GM21390 (cell line): ENCODE measurements at regions not wholly inside any gene's neighbourhood (a gene's known extent, or its start where the extent isn't known, plus 50 kb on each side); places are given as distances from the start of the nearest gene placed in this dataset.
"Not testable (repeated sequence)": the region's sequence is repeated elsewhere in the genome, so short reads cannot be mapped to it uniquely, and the experiment has no call there.

Source experiments
- ATAC-seq: cut with Tn5 transposase; IDR thresholded peaks from one replicate; pipeline ENCODE4 v1.9.1; 2021; ENCODE audit not compliant: unreplicated experiment

DNA sequence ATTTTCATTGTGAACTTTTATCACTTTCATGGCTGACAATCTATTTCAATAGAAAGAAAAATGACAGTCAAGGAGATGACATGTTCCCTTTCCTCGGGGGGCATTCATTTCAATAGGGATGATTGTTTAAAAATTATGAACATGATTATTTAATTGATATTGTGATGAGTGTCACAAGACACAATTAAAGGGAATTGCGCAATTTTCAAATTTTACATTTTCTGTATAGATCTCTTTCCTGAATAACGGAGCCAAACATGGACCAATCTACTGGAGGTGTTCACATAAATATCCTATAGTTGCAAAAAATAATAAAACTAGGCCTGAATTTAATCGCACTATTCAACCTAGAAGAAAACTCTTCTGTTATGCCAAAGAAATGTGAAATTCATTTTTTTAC lies 1274.6 kb downstream of the SLITRK5 start:
- ATAC-seq = no peak

DNA sequence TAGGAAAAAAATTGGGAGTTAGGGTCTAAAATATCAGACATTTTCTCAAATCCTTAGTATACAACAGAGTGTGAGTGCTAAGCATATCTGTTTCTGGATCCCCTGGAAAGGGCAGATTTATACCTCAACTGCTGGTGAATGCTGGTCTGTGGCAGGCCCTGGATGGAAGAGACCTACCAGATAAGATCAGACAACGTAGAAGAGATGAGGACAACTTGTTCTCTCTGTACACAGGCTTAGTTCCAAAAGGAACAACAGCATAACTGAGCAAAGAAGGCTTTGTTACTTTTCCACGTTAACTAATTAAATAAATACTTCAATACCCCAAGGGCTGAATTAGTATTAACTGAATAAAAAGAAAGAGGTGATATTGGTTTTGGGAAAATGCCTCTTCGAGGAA lies 1277.3 kb downstream of the SLITRK5 start:
- ATAC-seq = no peak

DNA sequence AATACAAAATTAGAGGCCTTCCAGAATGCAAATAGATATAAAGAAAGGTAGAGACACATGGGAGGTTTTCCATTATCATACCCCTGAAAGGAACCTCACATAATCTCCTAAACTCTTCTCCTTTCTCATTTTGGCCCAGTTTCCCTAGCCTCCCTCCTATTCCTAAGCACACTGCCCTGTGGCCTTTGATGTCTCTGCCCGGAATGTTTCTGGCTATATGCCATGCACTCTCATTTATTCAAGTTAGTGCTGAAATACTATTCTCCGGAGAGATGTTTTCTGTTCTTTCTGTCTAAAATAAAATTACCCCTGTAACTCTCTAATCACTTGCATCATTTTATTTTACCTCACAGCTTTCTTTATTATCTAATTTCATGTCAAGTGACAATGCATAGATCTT lies 1287.7 kb downstream of the SLITRK5 start:
- no peak for ATAC-seq

- ATAC-seq = no peak
Observed at GRCh38 chr13:88976466-88976865, 1305.3 kb downstream of the SLITRK5 start.

DNA sequence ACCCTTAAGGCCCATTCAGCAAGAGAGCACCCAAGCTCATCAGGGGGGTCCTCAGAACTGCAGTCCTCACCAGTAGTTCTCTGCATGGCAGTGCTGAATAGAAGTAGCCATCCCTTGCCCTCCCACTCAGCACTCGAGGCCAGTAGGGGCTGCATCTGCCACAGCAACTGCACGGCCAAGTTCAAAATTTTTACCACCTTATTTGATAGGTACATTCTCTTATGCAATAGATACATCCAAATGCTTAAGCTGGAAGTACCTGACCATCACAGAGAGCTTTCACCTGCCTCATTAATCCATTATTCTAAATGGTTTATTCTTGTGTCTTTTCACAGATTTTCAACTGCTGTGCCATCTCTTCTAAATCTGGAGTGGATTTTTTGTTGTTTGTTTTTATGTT lies 1307.4 kb downstream of the SLITRK5 start:
- no peak for ATAC-seq

DNA sequence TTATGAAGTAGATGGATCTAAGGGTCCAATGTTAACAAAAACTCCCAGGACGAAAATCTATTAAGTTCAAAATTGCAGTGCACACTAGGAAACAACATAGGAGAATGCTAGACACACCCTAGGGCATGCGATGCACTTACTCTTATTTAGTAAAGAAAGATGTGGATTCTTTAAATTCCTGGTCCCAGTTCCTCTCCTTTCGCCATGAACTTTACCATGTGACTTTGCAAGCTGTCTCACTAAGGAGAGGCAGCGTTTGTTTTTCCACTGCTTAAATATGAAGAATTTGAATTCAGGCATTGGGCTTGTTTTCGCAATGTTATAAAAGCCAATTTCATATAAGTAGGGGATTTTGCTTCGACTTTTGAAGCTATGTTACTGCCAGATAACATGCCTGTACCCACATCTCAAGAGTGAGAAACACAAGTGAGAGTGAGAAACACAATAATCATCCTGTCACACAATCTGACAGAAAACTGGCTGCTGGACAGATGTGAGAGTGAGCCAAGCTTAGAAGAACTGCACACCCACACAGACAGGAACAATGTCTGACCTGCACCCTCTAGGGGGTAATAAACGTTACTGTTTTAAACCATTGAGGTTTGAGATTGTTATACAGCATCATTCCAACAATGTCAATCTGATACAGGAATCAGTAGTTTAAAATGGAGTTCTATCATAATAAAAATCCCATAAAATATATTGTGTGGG lies 1308.4 kb downstream of the SLITRK5 start:
- no peak for ATAC-seq

GRCh38 chr13:89003656-89004055 lies 1332.5 kb downstream of the SLITRK5 start:
- ATAC-seq = no peak

GRCh38 chr13:89011615-89012014 lies 1340.4 kb downstream of the SLITRK5 start:
- ATAC-seq = no peak

- no peak for ATAC-seq
Observed at GRCh38 chr13:89027694-89028306, 1356.6 kb downstream of the SLITRK5 start.

- no peak for ATAC-seq
Observed at GRCh38 chr13:89029062-89029461, 1357.9 kb downstream of the SLITRK5 start.

DNA sequence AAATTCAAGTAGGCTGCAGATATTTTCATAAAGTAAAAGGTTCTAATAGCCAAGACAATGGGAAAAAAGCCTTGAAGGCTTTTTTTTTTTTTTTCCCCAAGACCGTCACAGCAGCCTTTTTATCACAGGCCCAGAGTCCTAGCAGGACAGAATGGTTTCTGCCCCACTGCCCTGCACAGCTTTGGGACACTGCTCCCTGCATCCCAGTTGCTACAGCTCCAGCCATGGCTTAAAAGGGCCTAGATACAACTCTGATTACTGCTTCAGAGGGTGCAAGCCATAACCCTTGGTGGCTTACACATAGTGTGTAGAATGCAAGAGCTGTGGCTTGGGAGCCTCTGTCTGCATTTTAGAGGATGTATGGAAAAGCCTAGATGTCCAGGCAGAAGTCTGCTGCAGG lies 1362.8 kb downstream of the SLITRK5 start:
- no peak for ATAC-seq

DNA sequence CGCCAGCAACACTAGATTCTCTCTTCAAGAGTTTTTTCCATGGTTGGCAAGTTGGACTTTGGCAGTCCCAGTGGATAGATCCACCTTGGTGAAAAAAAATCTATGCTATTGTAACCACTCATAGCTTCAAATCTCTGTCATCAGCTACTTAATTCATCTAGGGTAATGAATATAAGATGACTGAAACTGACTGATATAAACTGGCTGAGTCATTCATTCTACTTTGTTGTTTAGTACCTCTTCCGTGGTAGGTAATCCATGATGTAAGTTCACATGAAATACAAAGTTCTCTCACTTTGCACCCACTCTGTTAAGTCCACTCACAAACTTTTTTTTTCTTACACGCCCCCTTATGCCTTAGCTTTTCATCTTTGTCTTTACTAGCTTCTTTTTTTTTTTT lies 1381.5 kb downstream of the SLITRK5 start:
- no peak for ATAC-seq

DNA sequence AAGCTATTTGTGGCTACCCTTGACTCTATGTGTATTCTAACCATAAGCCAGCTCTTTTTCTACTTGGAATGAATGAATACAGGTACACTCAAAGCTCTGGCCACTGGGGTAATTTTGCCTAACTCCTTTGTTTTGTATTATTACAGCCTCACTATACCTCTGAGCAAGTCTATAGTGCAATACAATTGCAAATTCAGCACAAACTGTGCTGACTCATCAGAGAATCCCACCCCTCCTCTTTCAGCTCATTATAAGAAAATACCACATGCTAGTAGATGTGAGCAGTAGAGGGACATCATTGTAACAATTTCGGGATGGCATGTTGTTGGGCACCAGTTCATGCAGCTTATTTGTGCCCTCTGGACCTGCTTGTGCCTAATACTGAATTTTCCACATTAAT lies 1382.2 kb downstream of the SLITRK5 start:
- ATAC-seq = no peak

- no peak for ATAC-seq
Observed at GRCh38 chr13:89057274-89057673, 1386.1 kb downstream of the SLITRK5 start.

DNA sequence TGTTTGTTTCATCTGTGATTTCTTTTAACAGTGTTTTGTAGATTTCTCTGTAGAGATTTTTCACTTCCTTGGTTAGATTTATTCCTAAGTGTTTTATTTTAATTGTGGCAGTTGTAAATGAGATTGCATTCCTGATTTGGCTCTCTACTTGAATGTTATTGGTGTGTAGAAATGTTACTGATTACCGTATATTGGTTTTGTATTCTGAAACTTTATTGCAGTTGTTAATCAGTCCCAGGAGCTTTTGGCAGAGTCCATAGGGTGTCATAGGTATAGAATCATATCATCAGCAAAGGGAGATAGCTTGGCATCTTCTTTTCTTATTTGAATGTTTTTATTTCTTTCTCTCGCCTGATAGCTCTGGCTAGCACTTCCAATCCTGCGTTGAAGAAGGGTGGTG lies 1386.7 kb downstream of the SLITRK5 start:
- ATAC-seq = no peak

DNA sequence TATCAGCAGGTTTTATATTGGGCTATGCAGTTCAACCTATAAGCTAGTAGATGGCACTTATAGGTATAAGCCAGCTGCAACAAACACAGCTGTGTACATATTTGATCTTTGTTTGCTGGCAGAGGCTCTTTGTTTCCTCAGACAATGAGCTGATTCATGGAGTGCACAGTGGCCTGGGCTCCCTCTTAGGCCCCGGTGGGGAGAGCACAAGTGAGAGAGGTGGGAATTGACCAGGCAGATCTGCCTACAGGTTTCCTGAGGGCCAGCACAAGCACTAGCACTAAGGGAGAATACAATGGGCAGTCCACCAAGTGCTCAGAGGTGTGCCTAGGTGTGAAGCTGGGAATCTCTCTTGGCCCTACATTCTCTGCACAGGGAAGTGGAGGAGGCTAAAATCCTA lies 1390.7 kb downstream of the SLITRK5 start:
- ATAC-seq = no peak

GRCh38 chr13:89066868-89067466 lies 1395.8 kb downstream of the SLITRK5 start:
- ATAC-seq = peak; percentile 63

GRCh38 chr13:89072979-89073378 lies 1401.8 kb downstream of the SLITRK5 start:
- ATAC-seq = no peak

GRCh38 chr13:89076622-89077021 lies 1405.5 kb downstream of the SLITRK5 start:
- ATAC-seq = no peak

DNA sequence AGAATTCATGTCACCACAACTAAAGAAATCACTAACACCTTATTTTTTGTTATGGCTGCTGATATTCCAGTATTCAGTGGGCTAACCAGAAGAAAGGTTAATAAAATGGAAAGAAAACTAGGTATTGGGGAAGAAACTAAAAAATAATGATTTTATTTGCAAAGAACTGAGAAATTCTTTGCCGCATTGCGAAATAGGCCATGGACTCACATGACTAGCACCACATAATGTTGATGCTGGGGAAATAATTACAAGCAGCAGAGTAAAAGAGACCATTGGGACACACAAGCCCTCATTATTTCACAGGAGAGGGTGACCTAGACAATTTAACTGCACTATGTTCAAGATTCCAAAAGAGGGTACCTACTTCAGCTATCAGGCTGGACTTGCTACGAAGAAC lies 1411.5 kb downstream of the SLITRK5 start:
- no peak for ATAC-seq

DNA sequence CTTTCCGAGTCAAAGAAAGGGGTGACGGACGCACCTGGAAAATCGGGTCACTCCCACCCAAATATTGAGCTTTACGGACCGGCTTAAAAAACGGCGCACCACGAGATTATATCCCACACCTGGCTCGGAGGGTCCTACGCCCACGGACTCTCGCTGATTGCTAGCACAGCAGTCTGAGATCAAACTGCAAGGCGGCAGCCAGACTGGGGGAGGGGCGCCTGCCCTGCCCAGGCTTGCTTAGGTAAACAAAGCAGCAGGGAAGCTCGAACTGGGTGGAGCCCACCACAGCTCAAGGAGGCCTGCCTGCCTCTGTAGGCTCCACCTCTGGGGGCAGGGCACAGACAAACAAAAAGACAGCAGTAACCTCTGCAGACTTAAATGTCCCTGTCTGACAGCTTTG lies 1416.9 kb downstream of the SLITRK5 start:
- ATAC-seq = not testable (repeated sequence)

DNA sequence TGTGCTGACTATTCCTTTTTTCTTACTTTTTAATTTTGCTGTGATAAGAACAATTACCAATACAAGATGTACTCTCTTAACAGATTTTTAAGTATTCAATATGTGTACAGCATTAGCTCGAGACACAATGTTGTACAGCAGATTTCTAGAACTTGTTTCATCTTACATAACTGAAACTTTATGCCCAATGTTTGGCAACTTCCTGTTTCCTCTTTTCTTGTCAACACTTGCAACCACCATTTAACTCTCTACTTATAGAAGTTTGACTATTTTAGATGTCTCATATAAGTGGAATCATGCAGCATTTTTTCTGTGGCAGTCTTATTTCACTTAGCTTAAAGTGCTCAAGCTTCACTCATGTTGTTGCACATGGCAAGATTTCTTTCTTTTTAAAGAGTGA lies 1426.8 kb downstream of the SLITRK5 start:
- no peak for ATAC-seq

GRCh38 chr13:89113744-89114143 lies 1442.6 kb downstream of the SLITRK5 start:
- ATAC-seq = no peak
